AG04450 (cell line): ENCODE measurements at regions not wholly inside any gene's neighbourhood (a gene's known extent, or its start where the extent isn't known, plus 50 kb on each side); places are given as distances from the start of the nearest gene placed in this dataset.

Experiments
- CTCF ChIA-PET: fragments of 300-600, 350-600 bp; formaldehyde crosslinking; extraction: SDS; loops from one replicate; lab custom pipeline; 2022; ENCODE audit warnings: antibody characterized with exemption, inconsistent platforms; lab: Charles Lee
- POLR2A ChIA-PET: fragments of 350-600 bp; formaldehyde crosslinking; extraction: SDS; loops from one replicate; lab custom pipeline; 2021; ENCODE audit warnings: antibody characterized with exemption, inconsistent platforms; lab: Yijun Ruan, JAX
- DNase-seq: peaks from one replicate; pipeline ENCODE4 v3.0.0-alpha.2; 2011; ENCODE audit warnings: low read depth, low spot score
- H3K27ac ChIP-seq: one replicate; pipeline ENCODE4 v1.5.1; 2012; ENCODE audit warnings: low read depth, low read length, control low read depth
- H3K27me3 ChIP-seq: one replicate; pipeline ENCODE4 v1.6.0; 2012; ENCODE audit warnings: low read length; ENCODE audit not compliant: control insufficient read depth, insufficient read depth
- H3K4me3 ChIP-seq: 2 replicates; pipeline ENCODE4 v1.5.1; 2011; ENCODE audit warnings: mild to moderate bottlenecking, low read depth, low read length, control low read depth
- H3K9me3 ChIP-seq: 2 replicates; pipeline ENCODE4 v1.5.1; 2012; ENCODE audit warnings: low read length; ENCODE audit not compliant: control insufficient read depth, insufficient read depth
- TF ChIP-seq, protein P1 (sequence below): IDR thresholded peaks from 2 replicates; pipeline ENCODE4 v1.5.1; 2011; ENCODE audit warnings: low read depth, low read length, control low read depth, inconsistent platforms

DNA sequence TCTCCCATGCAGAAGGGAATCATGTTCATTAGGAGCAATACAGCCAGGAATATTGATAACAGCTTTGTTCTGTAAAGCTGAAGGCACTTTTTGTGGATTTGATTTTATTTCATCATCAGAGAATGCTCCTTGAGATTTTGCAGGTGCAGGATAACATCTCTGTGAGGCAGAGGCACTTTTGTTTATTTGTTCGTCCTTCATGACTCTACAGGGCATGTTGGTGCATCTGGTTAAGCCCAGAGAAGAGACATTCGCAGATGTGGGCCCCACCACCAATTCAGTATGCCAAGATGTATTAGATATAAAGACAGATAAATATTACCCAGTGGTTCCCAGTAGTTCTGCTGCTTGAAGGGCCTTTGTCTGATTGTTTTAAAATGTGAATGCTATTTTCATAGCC lies 368.1 kb upstream of the SEMA6D start:
- Histone ChIP-seq H3K4me3 (no peak overlapping the region), H3K27ac (no peak overlapping the region), H3K27me3 (no peaks in the 10 kb centered on the region), H3K9me3 (no peaks in the 10 kb centered on the region)
- DNase-seq, result no peak
- TF ChIP-seq, protein P1, sequence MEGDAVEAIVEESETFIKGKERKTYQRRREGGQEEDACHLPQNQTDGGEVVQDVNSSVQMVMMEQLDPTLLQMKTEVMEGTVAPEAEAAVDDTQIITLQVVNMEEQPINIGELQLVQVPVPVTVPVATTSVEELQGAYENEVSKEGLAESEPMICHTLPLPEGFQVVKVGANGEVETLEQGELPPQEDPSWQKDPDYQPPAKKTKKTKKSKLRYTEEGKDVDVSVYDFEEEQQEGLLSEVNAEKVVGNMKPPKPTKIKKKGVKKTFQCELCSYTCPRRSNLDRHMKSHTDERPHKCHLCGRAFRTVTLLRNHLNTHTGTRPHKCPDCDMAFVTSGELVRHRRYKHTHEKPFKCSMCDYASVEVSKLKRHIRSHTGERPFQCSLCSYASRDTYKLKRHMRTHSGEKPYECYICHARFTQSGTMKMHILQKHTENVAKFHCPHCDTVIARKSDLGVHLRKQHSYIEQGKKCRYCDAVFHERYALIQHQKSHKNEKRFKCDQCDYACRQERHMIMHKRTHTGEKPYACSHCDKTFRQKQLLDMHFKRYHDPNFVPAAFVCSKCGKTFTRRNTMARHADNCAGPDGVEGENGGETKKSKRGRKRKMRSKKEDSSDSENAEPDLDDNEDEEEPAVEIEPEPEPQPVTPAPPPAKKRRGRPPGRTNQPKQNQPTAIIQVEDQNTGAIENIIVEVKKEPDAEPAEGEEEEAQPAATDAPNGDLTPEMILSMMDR, result no peak
- CTCF ChIA-PET, result no interaction called here
- POLR2A ChIA-PET, result no interaction called here

DNA sequence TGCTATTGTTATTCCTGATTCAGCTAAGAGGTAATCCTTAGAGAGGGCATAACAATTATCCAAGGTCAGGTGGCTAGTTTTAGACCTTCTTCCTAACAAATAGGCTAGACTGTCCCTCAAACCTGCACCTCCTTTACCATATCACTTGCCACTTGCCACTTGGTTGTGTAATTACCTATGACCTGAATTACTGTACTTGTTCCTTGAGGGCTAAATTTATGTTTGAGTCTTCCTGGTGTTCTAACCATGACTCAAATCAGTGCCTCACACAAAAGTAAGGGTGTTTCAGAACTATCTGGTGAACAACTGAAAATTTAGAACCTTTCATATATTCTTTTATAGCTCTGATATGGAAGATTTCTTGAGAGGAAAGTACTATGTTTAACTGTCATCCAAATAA lies 365.8 kb upstream of the SEMA6D start:
- Histone ChIP-seq H3K27ac (no peak overlapping the region), H3K4me3 (no peak overlapping the region), H3K27me3 (no peaks in the 10 kb centered on the region), H3K9me3 (no peaks in the 10 kb centered on the region)
- CTCF ChIA-PET, result no interaction called here
- DNase-seq, result no peak
- TF ChIP-seq, protein P1, result no peak
- POLR2A ChIA-PET, result no interaction called here

DNA sequence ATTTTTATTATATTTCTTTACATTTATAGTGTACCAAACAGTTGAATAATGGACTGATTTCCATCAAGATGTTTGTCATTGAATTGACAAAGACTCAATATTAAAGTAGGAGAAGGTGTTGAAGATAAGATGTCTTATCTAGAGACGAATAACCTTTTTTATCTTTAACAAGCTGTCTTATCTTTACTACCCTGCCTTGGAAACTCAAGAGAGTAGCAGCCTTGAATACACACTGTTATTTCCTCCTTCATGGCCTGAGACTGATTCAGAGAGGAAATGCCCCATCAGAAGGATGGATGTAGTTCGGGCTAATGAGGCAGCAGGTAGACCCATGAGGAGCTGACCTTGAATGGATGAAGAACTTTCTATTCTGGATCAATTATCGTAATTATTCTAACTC lies 365.1 kb upstream of the SEMA6D start:
- no peaks in the 10 kb centered on the region for H3K27me3 ChIP-seq
- no peak for DNase-seq
- no peak overlapping the region for H3K27ac ChIP-seq
- H3K9me3 ChIP-seq, result no peaks in the 10 kb centered on the region
- TF ChIP-seq, protein P1, result no peak
- ChIA-PET POLR2A (no interaction called here), CTCF (no interaction called here)
- H3K4me3 ChIP-seq, result no peak overlapping the region

DNA sequence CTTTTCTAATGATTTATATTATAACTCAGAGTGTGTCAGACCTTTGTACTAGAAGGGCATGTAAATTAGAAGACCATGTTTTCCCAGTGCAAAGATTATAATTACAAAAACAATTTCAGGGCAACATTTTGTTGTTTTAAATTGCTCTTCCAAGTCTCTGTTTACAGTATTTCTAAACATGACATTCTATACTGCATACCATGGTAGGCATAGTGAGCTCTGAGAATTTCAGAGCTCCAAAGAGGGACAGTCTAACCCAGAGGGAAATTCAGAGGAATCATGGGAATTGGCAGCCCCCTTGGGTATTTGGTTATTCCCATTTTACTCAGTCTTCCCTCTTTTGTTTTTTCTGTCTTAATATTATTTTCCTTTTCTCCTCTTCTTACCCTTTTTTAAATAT lies 361.5 kb upstream of the SEMA6D start:
- ChIA-PET CTCF (interaction anchor here (1.0 kb wide), 1 partner anchor 18 kb away, joined by 3 read pairs; no protein-coding TSS in a partner anchor), POLR2A (interaction anchor here (0.5 kb wide), 1 partner anchor 160 kb away, joined by 4 read pairs; no protein-coding TSS in a partner anchor)
- DNase-seq, result no peak
- H3K27ac ChIP-seq, result no peak overlapping the region
- TF ChIP-seq, protein P1, result no peak
- no peaks in the 10 kb centered on the region for H3K27me3 ChIP-seq
- no peak overlapping the region for H3K4me3 ChIP-seq
- no peaks in the 10 kb centered on the region for H3K9me3 ChIP-seq

DNA sequence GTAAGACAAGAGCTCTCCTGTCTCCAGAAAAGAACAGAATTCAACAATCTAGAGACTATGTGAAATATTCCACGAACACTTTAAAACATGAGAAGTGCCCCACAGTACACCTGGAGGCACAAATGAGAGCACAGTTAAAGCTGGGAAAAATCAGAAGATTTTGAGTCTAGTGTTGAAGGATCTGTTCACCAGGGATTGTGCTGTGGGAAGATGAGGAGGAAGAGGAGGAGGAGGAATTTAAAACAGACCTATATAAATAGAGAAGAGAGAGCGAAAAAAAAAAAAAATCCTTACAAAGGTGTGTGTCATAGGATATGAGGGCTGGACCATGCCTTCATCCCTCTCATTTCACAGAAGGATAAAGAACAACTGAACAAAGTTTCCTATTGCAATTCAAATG lies 361.0 kb upstream of the SEMA6D start:
- H3K4me3 ChIP-seq, result no peak overlapping the region
- H3K27me3 ChIP-seq, result no peaks in the 10 kb centered on the region
- no peak for DNase-seq
- no peak overlapping the region for H3K27ac ChIP-seq
- H3K9me3 ChIP-seq, result no peaks in the 10 kb centered on the region
- TF ChIP-seq, protein P1, result no peak
- ChIA-PET POLR2A (no interaction called here), CTCF (interaction anchor here (1.0 kb wide), 1 partner anchor 18 kb away, joined by 3 read pairs; no protein-coding TSS in a partner anchor)
